GM12874 (cell line): ENCODE measurements at regions not wholly inside any gene's neighbourhood (a gene's known extent, or its start where the extent isn't known, plus 50 kb on each side); places are given as distances from the start of the nearest gene placed in this dataset.

Experiments
- CTCF ChIP-seq: IDR thresholded peaks from 2 replicates; pipeline ENCODE4 v1.5.1; 2011; ENCODE audit warnings: low read depth, mild to moderate bottlenecking, control low read depth, low read length, moderate library complexity; ENCODE audit not compliant: insufficient read depth

GRCh38 chr15:70475407-70475781 is 288.0 kb downstream of the UACA start:
- TF ChIP-seq CTCF = no peak

- TF ChIP-seq CTCF = no peak
Observed at GRCh38 chr15:70474471-70475406, 288.6 kb downstream of the UACA start.

- no peak for TF ChIP-seq CTCF
Observed at GRCh38 chr15:70473581-70474370, 289.6 kb downstream of the UACA start.

- TF ChIP-seq CTCF = no peak
Observed at GRCh38 chr15:70471517-70471916, 291.8 kb downstream of the UACA start.

- no peak for TF ChIP-seq CTCF
Observed at GRCh38 chr15:70470556-70471191, 292.7 kb downstream of the UACA start.

- no peak for TF ChIP-seq CTCF
Observed at GRCh38 chr15:70469651-70470555, 293.5 kb downstream of the UACA start.

GRCh38 chr15:70469182-70469581 is 294.2 kb downstream of the UACA start:
- TF ChIP-seq CTCF = no peak
